D721Med (cell line): ENCODE measurements at regions not wholly inside any gene's neighbourhood (a gene's known extent, or its start where the extent isn't known, plus 50 kb on each side); places are given as distances from the start of the nearest gene placed in this dataset.

Experiments
- DNase-seq: peaks from one replicate; pipeline ENCODE4 v3.0.0; 2011; ENCODE audit warnings: low spot score; ENCODE audit not compliant: insufficient read length
- FAIRE-seq: peaks from 2 replicates; lab custom pipeline; 2011; peaks lifted over from hg19 to GRCh38; lab: Jason Lieb, UNC
- TF ChIP-seq, protein P1 (sequence below): IDR thresholded peaks from 2 replicates; pipeline ENCODE4 v1.5.1; 2012; ENCODE audit warnings: mild to moderate bottlenecking, control low read depth; ENCODE audit not compliant: insufficient read depth; ENCODE audit errors: missing control alignments

DNA sequence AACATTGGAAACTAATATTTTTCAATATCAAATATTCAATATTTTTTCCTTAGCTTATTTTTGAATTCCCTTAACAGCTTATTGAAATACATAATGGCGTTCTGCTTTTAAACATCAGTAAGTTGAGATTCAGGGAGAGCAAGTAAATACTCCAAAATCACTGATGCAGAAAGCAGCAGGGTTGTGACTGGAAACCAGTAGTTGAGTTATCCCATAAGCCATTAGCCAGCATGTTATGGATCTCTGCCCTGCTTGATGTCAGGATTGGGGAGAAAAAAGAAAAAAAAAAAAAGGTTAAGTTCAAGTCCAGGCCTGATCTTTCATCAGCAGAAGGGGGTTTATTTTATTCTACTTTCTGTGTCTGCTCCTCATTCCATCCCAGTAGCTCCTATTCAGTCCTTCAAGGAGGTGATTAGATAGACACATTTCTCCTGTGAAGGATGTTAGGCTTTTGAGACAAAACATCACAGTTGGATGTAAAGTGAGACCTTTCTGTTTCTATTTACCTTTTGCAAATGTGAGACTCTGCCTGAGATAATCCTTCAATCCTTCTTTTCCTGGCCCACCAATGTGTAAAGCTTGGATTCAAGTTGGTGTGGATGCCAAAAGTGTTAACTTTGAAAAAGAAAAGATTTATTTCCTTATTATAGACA is 110.9 kb upstream of the HDAC9 start:
- TF ChIP-seq, protein P1, sequence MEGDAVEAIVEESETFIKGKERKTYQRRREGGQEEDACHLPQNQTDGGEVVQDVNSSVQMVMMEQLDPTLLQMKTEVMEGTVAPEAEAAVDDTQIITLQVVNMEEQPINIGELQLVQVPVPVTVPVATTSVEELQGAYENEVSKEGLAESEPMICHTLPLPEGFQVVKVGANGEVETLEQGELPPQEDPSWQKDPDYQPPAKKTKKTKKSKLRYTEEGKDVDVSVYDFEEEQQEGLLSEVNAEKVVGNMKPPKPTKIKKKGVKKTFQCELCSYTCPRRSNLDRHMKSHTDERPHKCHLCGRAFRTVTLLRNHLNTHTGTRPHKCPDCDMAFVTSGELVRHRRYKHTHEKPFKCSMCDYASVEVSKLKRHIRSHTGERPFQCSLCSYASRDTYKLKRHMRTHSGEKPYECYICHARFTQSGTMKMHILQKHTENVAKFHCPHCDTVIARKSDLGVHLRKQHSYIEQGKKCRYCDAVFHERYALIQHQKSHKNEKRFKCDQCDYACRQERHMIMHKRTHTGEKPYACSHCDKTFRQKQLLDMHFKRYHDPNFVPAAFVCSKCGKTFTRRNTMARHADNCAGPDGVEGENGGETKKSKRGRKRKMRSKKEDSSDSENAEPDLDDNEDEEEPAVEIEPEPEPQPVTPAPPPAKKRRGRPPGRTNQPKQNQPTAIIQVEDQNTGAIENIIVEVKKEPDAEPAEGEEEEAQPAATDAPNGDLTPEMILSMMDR, result no peak
- no peak for FAIRE-seq
- DNase-seq, result no peak

DNA sequence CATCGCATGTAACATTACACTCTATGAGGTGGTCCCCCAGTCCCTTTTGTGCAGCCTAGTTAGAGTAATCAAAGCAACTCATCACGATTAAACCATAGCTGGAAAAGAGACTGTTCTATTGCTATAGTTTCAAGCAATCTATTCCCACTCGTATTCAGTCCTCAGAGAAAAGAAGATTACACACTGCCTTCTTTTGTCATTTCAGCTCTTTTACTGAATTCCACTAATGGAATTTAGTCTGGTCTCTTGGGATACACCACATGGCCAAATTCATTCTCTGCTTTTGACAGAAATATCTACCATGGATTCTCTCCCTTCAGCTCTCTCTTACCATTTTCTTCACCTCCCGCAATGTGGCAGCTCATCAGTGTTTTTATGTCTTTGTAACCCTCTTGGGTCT is 108.9 kb upstream of the HDAC9 start:
- DNase-seq, result no peak
- FAIRE-seq, result no peak
- TF ChIP-seq, protein P1, result no peak

DNA sequence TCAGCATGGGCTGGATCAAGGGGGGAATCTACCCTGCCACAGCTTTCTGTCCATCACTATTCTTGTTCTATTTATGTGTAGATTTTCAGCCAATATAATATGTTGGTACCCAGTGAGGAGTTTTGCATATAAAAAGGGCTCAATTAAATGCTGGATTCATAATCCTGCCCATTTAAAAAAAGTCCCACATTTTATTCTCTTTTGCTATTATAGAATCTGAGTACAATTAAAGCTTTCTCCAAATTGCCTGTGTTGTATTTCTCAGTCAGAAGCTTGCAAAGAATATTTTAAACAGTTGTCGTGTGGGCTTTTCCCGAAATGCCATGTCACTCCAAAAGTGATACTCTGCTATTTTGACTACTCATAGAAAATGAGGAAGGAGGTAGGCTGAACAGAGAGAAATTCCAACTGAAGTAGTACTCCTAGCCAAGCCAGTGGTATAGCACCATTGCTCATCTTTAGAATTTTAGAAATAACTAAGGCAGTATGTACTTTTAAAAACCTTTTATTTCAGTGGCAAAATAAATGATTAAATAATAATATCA is 108.3 kb upstream of the HDAC9 start:
- DNase-seq (no peak), FAIRE-seq (no peak)
- TF ChIP-seq, protein P1, result no peak

DNA sequence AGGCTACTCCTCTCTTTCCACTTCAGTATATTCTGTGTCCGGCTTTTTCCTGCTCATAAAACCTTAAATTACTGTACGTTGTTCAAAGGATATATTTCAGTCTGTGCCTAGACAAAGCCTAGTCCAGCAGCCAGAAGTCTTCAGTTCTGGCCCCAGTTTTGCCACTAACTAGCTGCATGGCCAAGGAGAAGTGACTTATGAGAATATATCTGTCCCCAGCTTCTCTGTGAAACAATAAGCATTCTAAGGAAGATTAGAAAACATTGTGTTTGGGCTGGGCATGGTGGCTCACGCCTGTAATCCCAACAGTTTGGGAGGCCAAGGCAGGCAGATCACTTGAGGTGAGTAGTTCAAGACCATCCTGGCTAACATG is 105.0 kb upstream of the HDAC9 start:
- FAIRE-seq (no peak), DNase-seq (no peak)
- TF ChIP-seq, protein P1, result no peak

DNA sequence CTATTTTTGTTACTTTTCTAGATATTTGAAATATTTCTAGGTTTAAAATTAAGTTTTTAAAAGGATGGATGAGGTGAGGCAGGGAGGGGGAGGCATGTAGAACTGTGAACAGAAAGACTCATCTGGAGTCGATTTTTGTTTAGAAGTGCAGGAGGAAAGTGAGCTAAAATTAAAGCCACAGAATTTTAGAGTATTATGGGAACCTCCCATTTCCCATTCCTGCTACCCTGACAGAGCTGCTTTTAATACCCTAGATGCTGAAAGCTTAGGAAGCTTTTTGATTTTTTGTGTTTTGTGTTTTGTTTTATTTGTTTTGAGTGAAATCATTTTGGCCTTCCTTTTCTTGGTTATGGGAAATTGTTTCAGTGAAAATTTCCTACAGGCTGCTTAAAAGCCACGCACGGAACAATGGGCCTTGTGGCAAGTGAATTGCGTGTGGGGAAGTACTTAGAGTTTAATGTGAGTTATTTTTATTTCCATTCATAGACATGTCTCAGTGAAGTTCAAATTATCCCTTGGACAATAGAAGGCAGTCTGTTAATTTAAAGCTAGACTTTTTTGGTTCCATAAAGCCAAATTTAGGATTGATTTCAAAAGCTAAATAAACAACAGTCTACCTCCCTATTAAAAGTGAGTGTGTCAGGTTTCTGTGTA is 102.0 kb upstream of the HDAC9 start:
- no peak for FAIRE-seq
- no peak for DNase-seq
- TF ChIP-seq, protein P1, result no peak

DNA sequence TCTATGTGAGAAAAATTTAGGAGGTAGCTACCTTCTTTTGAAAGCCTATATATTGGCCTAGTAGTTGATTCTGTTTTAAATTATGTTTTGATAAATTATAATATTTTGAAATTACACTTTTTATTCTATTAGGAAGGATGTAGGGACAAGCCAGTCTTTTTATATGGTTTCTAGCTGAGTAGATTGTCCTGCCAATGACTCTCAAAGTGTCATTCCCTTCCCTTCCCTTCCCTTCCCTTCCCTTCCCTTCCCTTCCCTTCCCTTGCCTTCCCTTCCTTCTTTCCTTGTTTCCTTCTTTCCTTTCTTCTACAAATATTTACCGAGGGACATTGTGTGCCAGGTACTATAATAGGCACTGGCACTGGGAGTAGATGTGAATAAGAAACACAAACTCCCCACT is 99.7 kb upstream of the HDAC9 start:
- DNase-seq (no peak), FAIRE-seq (no peak)
- TF ChIP-seq, protein P1, result no peak

DNA sequence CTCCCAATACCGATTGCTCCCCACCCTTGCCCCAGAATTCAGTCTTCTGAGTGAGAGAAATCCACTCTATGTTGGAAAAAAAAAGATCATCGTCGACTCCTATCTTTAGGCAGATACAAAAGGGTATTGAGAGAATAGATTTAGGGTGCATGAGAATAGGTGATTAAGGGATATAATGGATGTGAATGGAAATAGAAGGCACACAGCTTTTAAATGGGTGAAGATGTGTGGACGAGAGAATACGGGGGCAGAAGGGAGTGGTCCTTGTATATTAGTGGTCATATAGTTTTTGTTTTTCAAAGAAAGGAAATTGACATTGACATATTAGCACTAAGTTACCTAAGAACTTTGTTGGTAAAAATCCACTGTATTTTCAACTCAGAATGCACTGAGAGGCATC is 98.6 kb upstream of the HDAC9 start:
- TF ChIP-seq, protein P1, result no peak
- DNase-seq (no peak), FAIRE-seq (no peak)
